Neural crest cell (in vitro differentiated cells): ENCODE measurements at regions not wholly inside any gene's neighbourhood (a gene's known extent, or its start where the extent isn't known, plus 50 kb on each side); places are given as distances from the start of the nearest gene placed in this dataset.

ENCODE experiments used
- DNase-seq: peaks from one replicate; pipeline ENCODE4 v3.0.0; 2021; ENCODE audit warnings: low read depth, mixed read lengths, low spot score
- H3K27ac Mint-ChIP-seq: one replicate; pipeline ENCODE4 v1.8.0; 2021; ENCODE audit warnings: mild to moderate bottlenecking, mixed read lengths; ENCODE audit not compliant: unreplicated experiment
- H3K27me3 Mint-ChIP-seq: 2 replicates; pipeline ENCODE4 v1.8.0; 2021; ENCODE audit warnings: low read depth, mild to moderate bottlenecking, mixed read lengths
- H3K36me3 Mint-ChIP-seq: 2 replicates; pipeline ENCODE4 v1.8.0; 2021; ENCODE audit warnings: low read depth, mild to moderate bottlenecking, mixed read lengths
- H3K4me1 Mint-ChIP-seq: 2 replicates; pipeline ENCODE4 v1.8.0; 2021; ENCODE audit warnings: mixed read lengths
- H3K4me3 Mint-ChIP-seq: one replicate; pipeline ENCODE4 v1.8.0; 2021; ENCODE audit warnings: mild to moderate bottlenecking, mixed read lengths
- H3K9me3 Mint-ChIP-seq: 2 replicates; pipeline ENCODE4 v1.8.0; 2021; ENCODE audit warnings: mixed read lengths
- TF ChIP-seq, protein P1 (sequence below): fragments of 200-600 bp; sonication (generic); conservative IDR thresholded peaks from 2 replicates; pipeline ENCODE4 v1.5.0; 2021; ENCODE audit warnings: antibody characterized with exemption, mild to moderate bottlenecking

DNA sequence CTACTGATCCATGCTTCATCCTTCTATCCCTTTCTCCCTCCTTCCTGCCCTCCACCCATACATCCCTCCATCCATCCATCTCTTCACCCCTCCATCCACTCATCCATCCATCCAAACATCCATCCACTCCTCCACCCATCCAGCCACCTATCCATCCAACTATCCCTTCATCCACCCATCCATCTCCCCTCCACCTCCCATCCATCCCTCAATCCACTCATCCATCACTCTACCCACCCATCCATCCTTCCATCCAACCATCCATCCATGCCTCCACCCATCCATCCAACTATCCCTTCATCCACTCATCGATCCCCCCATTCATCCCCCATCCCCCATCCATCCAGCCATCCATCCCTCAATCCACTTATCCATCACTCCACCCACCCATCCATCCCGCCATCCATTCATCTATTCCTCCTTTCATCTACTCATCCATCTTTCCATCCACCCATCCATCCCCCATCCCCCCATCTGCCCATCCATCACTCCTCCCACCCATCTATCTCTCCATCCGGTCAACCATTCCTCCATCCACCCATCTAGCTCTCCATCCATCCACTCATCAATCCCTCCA lies 132.4 kb upstream of the IQSEC1 start:
- DNase-seq: no peak
- TF ChIP-seq, protein P1, sequence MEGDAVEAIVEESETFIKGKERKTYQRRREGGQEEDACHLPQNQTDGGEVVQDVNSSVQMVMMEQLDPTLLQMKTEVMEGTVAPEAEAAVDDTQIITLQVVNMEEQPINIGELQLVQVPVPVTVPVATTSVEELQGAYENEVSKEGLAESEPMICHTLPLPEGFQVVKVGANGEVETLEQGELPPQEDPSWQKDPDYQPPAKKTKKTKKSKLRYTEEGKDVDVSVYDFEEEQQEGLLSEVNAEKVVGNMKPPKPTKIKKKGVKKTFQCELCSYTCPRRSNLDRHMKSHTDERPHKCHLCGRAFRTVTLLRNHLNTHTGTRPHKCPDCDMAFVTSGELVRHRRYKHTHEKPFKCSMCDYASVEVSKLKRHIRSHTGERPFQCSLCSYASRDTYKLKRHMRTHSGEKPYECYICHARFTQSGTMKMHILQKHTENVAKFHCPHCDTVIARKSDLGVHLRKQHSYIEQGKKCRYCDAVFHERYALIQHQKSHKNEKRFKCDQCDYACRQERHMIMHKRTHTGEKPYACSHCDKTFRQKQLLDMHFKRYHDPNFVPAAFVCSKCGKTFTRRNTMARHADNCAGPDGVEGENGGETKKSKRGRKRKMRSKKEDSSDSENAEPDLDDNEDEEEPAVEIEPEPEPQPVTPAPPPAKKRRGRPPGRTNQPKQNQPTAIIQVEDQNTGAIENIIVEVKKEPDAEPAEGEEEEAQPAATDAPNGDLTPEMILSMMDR: no peak
- H3K4me3 Mint-ChIP-seq: no peak overlapping the region
- H3K27ac Mint-ChIP-seq: no peak overlapping the region
- no peaks in the 10 kb centered on the region for H3K9me3 Mint-ChIP-seq
- H3K27me3 Mint-ChIP-seq: peaks cover 22% of the 10 kb centered on the region
- no peaks in the 10 kb centered on the region for H3K4me1 Mint-ChIP-seq
- no peaks in the 10 kb centered on the region for H3K36me3 Mint-ChIP-seq

GRCh38 chr3:13204177-13204581 lies 130.9 kb upstream of the IQSEC1 start:
- Mint-ChIP-seq H3K9me3 (no peaks in the 10 kb centered on the region), H3K27me3 (peaks cover 31% of the 10 kb centered on the region), H3K27ac (no peak overlapping the region), H3K4me1 (no peaks in the 10 kb centered on the region), H3K36me3 (no peaks in the 10 kb centered on the region), H3K4me3 (no peak overlapping the region)
- TF ChIP-seq, protein P1: no peak
- no peak for DNase-seq

- no peak for DNase-seq
- TF ChIP-seq, protein P1: no peak
- Mint-ChIP-seq H3K36me3 (no peaks in the 10 kb centered on the region), H3K27me3 (peaks cover 31% of the 10 kb centered on the region), H3K4me1 (no peaks in the 10 kb centered on the region), H3K4me3 (no peak overlapping the region), H3K27ac (no peak overlapping the region), H3K9me3 (no peaks in the 10 kb centered on the region)
These were observed 130.4 kb upstream of the IQSEC1 start for GRCh38 chr3:13203398-13204176.

DNA sequence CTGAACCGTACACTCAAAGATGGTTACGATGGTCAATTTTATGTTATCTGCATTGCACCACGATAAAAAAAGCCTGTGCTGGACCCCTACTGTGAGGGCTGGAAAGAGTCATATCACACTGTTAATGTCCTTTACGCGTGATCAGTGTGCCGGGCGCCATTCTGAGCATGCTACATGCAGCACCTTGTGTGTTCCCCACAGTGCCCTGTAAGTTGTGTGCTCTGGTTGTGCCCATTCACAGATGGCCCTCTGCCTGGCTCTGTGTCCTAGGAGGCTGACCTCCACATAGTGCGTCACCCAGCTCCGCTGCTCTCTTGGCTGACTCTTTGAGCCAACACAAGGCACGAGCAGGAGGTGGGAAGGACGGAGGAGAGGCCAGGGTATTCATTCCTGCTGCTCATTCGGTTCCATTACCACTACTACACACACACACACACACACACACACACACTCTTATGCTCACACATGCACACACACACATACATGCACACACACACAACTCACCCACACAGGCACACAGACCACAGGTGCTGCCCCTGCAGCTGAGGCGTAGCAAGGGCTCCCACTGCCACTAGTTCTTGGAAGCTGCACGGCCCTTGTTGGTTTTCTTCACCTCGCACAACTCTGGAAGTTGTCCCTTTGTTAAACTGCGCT lies 129.6 kb upstream of the IQSEC1 start:
- TF ChIP-seq, protein P1: no peak
- Mint-ChIP-seq H3K27me3 (peaks cover 31% of the 10 kb centered on the region), H3K36me3 (no peaks in the 10 kb centered on the region), H3K9me3 (no peaks in the 10 kb centered on the region), H3K4me3 (no peak overlapping the region), H3K27ac (no peak overlapping the region), H3K4me1 (no peaks in the 10 kb centered on the region)
- DNase-seq: no peak

- Mint-ChIP-seq H3K27me3 (peaks cover 21% of the 10 kb centered on the region), H3K9me3 (no peaks in the 10 kb centered on the region), H3K4me1 (no peaks in the 10 kb centered on the region), H3K27ac (no peak overlapping the region), H3K4me3 (no peak overlapping the region), H3K36me3 (no peaks in the 10 kb centered on the region)
- no peak for DNase-seq
- TF ChIP-seq, protein P1: no peak
These were observed 128.6 kb upstream of the IQSEC1 start for GRCh38 chr3:13201851-13202250.
